NCI-H2081 treated with DMSO at 0.1 percent for 48 hours (cell line): ENCODE measurements at regions not wholly inside any gene's neighbourhood (a gene's known extent, or its start where the extent isn't known, plus 50 kb on each side); places are given as distances from the start of the nearest gene placed in this dataset.

ENCODE experiments used
- DNase-seq: peaks from one replicate; lab custom pipeline; 2025; lab: John Stamatoyannopoulos, UW

DNA sequence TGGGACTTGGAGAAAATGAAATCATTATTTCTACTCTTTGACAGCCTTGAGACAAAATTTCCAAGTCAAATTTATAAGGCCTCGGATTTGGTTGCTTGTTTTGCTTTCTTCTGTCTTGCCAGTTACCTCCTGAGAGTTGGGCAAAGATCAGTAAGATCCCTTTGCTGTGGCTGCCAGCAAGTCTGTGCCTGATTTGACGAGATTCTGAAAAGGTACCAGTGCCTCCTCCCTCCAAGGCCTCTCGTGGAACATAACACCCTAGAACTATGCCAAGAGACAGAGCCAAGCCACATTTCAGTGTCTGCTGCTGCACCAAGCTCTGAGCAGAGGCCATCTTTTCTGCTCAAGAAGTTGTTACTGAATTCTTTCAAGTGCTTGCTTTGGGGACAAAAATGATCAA, 61.0 kb downstream of the GTPBP8 start:
- DNase-seq, result no peak

DNA sequence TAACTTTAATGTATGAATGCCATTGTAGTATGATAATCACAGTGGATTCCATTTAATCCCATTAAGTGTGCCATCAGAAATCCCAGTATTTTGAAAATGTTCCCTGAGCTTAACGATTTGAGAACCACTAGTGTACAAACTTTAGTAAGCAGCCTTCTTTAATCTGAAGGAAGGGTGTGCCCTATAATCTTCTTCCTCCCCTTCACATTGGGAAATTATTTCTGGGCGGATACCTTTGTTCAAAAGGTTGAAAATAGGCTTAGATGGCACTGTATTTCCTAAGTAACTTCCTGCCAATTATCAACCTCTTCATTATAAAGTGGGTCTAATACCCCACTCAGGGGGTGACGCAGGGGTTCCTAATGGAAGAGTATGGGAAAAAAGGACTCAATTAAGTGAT, 62.4 kb downstream of the GTPBP8 start:
- no peak for DNase-seq

DNA sequence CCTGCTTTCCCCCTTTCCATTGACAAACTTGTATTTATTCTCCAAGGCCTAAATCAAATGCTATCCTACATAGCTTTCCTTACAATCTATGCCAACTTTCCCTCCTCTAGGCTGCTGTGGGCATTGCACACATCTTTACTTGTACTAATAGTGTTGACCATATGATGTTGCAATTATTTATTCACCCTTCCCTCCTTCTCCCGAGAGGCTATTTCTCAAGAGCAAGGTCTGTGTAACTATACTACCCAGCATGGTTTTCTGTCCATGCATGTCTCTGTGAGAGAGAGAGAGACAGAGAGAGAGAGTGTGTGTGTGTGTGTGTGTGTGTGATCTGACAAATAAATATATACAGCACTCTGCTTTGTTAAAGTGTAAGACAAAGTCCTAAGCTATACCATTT, 63.8 kb downstream of the GTPBP8 start:
- DNase-seq, result no peak

DNA sequence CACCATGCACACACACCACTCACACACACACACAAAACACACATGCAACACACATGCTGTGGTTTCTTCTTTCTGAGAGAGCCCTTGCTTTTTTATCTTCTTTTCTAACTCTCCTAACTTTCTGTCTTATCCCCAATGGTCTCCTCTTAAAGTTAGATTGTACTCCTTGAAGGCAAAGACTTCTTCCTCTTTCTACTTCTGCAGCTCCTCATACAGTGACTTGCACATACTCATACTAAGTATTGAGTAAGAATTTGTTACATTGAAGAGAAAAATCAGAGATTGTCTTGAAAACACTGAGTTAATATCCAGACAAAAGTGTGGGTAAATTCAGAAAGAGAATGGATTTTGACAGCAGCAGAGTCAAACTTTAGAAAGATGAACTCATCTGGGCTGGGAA, 64.4 kb downstream of the GTPBP8 start:
- DNase-seq, result no peak

DNA sequence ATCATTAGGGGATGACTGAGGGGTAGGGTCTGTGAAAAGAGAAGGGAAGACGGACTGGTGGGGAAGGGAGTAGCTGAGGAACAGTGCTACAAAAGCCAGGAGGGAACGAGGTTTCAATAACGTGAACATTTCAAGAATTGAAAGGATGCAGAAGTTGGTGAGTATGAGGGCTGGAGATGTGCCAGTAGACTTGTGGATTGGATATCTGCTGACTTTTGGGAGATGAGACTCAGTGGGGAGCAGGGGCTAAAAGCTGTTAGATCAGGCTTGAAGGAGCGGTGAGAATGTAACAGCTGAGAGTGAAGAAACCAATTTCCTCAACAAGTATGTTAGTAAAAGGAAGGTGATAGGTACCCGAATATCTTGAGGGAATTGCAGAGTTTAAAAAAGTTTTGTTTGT, 65.2 kb downstream of the GTPBP8 start:
- DNase-seq, result no peak

DNA sequence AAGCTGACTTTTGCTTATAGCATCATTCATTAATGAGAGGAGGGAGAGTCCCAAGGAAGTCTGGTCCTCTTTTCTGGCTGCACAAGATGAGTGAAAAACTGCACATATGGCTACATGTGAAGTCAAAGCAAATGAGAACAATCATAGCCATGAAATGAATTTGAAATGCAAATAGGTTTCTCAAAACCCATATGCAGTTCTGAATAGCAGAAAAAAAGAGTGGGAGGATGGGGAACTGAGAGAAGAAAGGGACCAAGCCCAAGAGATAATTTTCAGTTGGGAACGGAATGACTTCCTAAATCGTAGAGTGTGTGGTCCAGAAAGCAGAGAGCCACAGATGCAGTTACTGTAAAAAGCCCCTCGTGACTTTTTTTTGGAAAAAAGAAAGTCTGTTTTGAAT, 66.3 kb downstream of the GTPBP8 start:
- DNase-seq, result no peak

DNA sequence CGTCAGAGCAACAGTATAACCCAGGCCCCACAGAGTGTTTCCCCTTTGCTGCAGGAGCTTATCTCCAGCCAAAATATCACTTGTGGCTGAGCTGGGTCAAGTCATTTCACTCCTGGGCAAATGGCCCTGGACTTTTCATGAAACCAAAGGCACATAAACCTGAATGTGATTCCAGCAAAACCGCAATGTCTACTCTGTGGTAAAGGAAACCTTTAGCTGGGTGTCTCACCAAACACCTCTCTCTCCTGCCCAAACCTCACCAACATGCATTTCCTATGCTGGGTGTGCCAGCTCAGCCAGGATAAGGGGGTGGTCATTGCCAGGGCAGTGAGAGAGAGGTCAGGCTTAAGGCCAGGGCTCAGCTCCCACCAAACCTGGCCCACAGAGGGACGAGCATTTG, 67.4 kb downstream of the GTPBP8 start:
- DNase-seq, result no peak

DNA sequence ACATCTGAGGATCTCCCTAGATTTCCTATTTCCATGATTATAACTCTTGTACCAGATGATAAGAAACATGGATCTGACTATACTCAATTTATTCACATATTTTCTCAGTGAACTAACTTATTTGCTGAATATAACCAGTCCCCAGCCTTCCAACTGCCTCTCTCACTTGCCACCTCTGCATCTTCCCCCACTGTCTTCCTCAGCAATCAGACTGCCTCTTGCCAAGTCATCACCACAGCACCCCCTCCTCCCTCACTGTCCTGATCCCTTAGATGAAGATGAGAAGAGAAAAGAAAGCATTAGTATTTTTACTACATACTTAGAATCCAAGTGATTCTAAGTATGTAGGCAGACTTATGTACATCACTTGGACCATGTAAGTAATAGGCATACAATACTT, 71.9 kb downstream of the GTPBP8 start:
- no peak for DNase-seq

DNA sequence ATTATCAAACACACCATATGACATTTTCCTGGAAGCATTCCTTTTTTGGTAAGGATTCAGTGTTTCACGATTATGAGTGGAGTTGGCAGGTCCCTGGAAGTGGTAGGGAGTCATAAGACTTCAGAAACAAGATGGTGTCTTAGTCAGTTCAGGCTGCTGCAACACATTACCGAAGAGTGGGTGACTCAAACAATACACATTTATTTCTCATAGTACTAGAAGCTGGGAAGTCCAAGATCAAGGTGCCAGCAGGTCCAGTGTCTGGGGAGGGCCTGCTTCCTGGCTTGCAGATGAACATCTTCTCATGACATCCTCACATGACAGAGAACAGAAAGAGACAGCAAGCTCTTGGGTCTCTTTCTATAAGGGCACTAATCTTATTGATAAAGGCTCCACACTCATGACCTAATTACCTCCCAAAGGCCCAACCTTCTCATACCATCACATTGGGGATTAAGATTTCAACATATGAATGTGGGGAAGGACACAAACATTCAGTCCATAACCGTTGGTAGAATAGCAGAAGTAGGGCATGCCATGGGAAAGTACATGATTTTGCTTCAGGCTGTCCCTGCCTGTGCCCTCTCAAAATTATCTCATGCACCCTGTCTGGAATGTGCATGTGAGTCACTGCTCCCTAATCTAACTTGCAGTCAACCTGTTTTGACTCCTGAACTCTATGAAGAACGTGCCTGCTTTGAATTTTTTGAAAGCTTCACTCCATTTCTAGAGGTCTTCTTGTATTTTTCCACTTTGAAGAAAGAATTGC, 72.5 kb downstream of the GTPBP8 start:
- DNase-seq, result no peak

DNA sequence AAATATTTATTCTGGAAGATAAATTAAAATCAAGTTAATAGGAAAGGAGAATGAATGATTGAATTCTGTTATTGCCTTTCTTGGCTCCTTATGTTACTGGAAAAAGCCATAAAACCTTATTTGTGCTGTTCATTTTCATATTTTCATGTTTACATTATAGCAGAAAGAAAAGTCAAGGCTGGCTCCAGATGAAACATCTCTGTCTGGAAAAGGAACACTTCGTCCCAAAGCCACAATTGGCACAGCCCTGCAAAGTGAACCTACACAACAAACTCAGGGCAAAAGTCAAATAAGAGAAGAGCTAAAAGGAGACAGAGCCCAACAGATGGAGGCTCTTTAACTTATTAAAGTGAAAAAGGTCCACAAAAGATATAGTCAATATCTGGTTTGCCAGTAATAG, 73.4 kb downstream of the GTPBP8 start:
- no peak for DNase-seq

DNA sequence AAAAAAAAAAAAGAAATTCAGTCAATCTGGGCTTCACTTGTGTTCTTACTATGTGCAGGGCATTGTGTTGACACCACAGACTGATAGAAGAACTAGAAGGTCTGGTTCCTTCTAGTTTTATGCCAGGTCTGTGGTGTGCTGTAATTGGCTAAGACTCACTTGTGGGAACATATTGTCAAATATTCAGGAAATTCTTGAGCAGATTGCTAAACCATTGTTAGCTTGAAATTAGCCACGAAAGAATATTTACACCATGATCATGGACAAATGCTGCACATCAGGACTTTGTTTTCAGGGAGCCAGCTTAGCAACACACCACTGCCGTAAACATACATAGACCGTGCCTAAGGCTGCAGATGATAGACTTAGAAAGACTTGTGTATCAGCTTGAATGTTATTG, 74.6 kb downstream of the GTPBP8 start:
- DNase-seq, result no peak

DNA sequence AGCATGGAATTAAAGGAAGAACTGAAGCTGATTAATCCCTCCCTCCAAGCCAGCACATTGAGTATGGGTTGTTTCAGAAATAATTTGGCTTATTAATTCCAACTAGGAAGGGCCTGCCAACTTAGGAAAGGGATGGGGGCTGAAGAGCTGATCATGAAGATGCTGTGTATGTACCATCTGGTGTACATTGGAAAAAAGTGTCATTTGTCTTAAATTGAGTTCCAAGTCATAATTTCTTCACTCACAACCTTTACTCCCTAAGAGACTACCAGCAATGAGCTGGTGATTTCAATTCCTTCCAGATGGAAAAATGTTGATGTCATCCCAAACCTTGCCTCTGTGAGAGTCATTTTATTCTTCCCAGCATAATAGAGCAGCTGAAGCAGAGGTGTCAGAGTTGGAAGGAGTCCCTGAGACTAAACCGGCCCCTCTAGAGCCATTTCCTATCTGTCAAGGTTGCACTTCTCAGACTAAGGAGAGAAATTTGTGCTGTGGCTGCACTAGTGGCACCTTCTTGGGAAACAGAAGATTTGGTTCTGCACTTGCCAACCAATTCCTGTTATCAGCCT, 79.4 kb downstream of the GTPBP8 start:
- DNase-seq, result no peak

DNA sequence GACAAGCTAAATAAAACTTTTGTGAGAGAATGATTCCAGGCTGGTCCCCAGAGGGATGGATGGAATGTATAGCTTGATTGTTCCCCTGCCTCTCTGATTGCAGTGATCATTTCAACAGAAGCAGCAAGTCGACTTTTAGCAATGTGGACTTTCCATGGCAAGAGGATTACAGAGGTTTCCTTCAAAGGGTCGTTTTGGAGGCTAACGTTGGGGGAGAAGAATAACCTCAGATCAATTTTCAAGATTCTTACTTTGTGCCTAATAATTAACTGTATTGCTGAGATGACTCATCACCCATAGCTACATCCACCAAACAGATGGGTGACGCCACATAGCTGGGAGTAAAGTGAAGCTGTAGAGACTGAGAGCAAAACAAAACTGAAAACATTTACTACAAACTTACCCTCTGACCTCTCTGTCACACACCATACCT, 79.9 kb downstream of the GTPBP8 start:
- no peak for DNase-seq

DNA sequence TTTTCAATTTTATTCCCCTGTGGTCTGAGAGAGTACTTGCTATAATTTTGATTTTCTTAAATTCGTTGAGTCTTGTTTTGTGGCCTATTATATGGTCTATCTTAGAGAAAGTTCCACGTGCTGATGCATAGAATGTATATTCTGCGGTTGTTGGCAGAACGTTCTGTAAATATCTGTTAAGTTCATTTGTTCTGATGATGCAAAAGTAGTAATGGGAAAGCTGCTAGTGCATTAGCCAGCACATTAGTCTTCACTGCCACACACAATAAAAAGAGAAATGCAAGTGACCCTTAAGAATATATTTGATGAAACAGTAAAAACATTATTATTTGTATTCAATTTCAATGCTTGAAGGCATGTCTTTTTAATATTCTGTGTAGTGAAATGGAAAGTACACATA, 84.8 kb downstream of the GTPBP8 start:
- no peak for DNase-seq

DNA sequence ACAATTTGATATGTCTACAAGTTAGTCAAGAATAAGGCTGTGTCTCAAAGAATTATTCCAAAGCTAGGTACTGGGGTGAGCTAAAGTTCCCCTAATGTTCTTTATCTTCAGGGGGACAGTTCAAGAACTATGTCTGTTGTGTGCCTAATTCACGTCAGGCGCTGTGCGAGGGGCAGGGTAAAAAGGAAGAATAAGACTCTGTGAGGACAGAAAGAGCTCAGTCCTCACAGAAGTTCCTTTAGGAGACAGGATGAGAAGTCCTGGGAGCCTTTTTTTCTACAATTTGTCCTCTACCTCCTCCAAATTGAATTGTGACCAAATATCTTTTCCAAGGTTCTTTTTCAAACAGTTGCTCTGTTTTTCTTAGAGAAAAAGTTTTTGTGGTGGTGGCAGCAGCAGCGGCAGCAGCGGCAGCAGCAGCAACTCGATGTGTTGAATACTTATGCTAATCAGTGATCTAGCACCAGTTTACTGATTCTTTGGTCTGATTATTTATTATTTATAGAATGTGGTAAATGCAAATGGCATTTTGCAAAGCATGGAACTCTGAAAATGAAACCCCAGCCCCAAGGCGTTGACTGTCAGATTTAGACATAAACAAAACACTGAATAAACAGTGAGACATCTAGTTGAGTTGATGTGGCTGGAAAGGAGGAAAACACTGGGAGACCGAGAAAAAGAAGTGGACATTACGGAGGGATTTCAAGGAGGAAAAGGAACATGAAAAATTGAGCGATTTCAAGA, 88.6 kb downstream of the GTPBP8 start:
- no peak for DNase-seq

DNA sequence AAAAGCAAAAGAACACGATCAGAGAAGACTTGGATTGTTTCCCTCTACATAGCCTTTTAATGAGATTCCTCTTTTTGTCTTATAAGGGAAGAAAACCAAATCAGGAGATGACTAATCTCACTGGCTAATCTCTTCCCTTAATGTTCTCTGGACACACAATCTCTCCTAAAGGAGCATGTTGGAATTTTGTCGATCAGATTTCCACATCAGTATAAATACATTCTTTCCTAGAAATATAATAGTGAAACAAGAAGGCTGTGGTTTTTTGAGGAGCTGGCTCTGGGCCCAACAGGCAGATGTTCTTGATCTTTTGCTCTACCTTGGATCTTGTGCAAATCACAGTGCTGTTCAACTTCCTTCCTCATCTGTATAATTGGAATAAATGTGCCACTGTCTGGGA, 94.0 kb downstream of the GTPBP8 start:
- no peak for DNase-seq

DNA sequence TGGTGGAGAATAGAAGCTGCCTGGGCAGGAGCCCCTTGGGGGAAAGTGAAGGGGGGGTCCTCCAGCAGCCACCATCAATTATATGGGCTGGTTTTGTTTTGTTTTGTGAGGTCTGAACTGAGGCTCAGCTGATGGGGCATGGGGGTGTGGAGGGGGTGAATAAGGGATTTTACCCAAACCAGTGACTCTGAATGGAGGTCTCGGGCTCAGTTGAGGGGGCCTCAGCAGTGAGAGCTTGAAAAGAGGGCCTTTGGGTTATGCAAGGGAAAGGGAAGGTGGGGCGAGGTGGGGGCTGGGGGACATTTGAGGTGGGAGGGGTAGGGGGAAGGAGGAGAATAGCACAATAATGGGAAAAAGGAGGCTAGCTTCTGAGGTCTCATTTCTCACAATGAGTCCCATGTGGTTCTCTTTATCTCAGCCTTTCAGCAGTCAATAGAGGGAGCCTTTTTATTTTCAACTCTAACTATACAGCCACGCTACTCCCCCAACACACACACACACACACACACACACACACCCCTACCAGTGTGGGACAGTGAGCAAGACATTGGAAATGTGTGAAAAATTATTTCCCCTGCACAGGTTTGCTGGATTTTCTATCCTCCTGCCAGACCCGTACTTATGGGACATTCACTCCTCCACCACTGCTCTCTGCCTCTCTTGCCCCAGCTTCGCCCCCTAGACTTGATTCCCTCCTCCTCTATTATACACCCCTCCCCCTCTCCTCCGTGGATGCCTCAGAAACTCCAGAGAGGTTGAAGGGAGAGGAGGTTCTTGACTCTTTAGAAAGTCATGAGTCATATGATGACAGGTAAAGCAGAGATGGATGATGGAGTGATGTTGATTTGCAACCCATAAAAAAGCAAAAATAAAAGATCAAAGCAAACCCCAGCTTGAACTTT, 96.0 kb downstream of the GTPBP8 start:
- no peak for DNase-seq

DNA sequence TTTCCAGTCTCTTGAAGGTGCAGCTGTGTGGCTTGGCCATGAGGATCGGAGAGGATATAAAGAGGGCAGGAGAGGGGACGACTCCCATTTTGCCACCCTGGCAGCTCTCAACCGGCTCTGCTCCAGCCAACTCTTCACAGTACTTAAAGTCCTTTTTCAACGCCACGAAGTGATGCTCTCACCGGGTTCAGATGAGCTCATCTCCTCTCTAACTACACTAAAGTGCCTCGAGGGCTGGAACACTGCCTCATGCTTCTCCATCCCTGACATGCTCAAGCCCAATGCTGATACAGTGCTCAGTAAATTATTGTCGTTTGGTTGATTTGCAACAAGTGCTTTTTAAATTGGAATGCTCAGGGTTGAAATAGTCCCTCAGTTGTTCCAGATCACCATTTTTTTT, 97.8 kb downstream of the GTPBP8 start:
- DNase-seq, result no peak

DNA sequence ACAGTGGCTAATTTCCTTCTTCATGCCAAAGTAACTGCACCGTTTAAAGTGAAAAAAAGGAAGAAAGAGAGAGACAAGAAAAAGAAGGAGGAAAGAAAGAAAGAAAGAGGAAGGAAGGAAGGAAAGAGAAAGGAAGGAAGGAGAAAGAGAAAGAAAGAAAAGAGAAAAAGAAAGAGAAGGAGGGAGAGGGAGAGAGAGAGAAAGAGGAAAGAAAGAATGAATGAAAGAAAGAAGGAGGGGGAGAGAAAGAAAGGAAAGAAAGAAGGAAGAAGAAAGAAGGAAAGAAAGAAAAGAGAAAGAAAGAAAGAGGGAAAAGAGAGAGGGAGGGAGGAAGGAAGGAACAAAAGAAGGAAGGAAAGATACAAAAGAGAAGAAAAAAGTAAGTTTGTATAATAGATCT, 100.6 kb downstream of the GTPBP8 start:
- no peak for DNase-seq

DNA sequence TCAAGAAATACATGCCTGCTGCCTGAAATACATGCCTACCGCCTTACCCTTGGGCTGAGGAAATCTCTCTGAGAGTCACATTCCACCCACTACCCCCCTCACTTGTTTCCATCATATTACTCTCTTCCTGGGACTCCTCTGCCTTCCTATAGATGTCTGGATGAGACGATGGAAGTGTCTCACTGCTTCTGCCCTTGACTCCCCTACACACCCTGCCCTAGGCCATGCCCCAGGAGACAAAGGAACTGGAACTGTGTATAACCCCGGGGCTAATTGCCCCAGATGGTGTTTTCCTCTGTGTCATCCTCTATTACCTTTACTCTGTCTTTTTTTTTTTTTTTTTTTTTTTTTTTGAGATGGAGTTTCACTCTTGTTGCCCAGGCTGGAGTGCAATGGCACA, 102.0 kb downstream of the GTPBP8 start:
- no peak for DNase-seq

DNA sequence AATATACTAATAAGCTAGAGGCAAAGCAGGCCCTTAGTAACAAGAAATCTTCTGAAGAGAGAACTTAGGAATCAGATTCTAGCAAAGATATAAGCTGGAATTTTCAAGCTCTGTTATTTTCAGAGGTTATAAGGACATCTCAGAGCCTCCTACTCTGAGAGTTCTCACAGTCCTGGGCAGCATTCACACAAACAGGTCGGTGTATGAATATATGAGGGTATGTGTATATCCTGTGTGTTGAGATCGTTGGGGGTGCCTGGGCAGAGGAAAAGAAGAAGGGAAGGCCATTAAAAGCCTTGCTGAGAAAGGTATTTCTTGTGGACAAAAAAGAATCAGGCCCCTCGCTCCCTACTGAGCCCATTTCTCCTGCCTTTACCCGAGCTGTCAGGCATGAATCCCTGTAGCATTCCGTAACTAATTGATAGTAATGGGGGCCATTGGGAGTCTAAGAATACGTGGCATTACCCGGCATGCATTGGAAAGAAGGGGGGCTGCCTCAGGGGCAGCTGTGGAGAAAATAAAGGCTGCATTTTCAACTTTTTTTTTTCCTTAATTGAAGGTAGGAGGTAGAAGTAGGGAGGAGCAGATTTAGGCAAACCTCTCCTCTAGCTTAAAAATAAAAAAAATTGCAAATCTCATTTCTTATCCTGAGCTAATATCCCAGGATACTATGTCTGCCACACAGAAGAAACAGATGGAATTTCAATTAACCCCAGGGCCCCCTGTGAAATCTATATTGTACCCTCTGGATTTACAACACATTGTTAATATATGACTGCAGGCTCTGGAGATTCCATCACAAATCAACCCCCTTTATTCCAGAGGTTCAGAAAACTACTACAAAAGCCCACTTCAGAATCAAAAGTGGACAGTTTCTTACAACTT, 103.8 kb downstream of the GTPBP8 start:
- no peak for DNase-seq
